HG02588 (cell line): ENCODE measurements at regions not wholly inside any gene's neighbourhood (a gene's known extent, or its start where the extent isn't known, plus 50 kb on each side); places are given as distances from the start of the nearest gene placed in this dataset.

ENCODE experiments used
- ATAC-seq: cut with Tn5 transposase; IDR thresholded peaks from one replicate; pipeline ENCODE4 v1.9.1; 2021; ENCODE audit warnings: mild to moderate bottlenecking, moderate library complexity; ENCODE audit not compliant: unreplicated experiment

GRCh38 chr1:98427664-98428063 is 233.9 kb upstream of the SNX7 start:
- ATAC-seq: no peak

GRCh38 chr1:98426092-98426491 is 235.4 kb upstream of the SNX7 start:
- no peak for ATAC-seq

GRCh38 chr1:98422816-98423215 is 238.7 kb upstream of the SNX7 start:
- no peak for ATAC-seq

- no peak for ATAC-seq
Measured at GRCh38 chr1:98421085-98421435, 240.5 kb upstream of the SNX7 start.

- no peak for ATAC-seq
Measured at GRCh38 chr1:98420376-98421084, 241.0 kb upstream of the SNX7 start.

- ATAC-seq: no peak
Measured at GRCh38 chr1:98417820-98418219, 243.7 kb upstream of the SNX7 start.

GRCh38 chr1:98410082-98410481 is 251.4 kb upstream of the SNX7 start:
- no peak for ATAC-seq

- no peak for ATAC-seq
Measured at GRCh38 chr1:98406352-98407088, 255.0 kb upstream of the SNX7 start.

- peak; percentile 85 for ATAC-seq
Measured at GRCh38 chr1:98405581-98406074, 255.9 kb upstream of the SNX7 start.

GRCh38 chr1:98404866-98405265 is 256.7 kb upstream of the SNX7 start:
- ATAC-seq: no peak

- ATAC-seq: no peak
Measured at GRCh38 chr1:98403963-98404480, 257.5 kb upstream of the SNX7 start.

GRCh38 chr1:98402860-98403259 is 258.7 kb upstream of the SNX7 start:
- no peak for ATAC-seq

GRCh38 chr1:98400446-98400845 is 261.1 kb upstream of the SNX7 start:
- no peak for ATAC-seq

- no peak for ATAC-seq
Measured at GRCh38 chr1:98399218-98399617, 262.3 kb upstream of the SNX7 start.

GRCh38 chr1:98398649-98399048 is 262.9 kb upstream of the SNX7 start:
- ATAC-seq: no peak

- ATAC-seq: no peak
Measured at GRCh38 chr1:98398092-98398491, 263.4 kb upstream of the SNX7 start.

- ATAC-seq: no peak
Measured at GRCh38 chr1:98393719-98394118, 267.8 kb upstream of the SNX7 start.

GRCh38 chr1:98391175-98391574 is 270.3 kb upstream of the SNX7 start:
- no peak for ATAC-seq

GRCh38 chr1:98389809-98390208 is 271.7 kb upstream of the SNX7 start:
- ATAC-seq: no peak

- no peak for ATAC-seq
Measured at GRCh38 chr1:98388441-98388840, 273.1 kb upstream of the SNX7 start.

- ATAC-seq: no peak
Measured at GRCh38 chr1:98387701-98388100, 273.8 kb upstream of the SNX7 start.
